ENCODE measurements at regions not wholly inside any gene's neighbourhood (a gene's known extent, or its start where the extent isn't known, plus 50 kb on each side); places are given as distances from the start of the nearest gene placed in this dataset.

DNA sequence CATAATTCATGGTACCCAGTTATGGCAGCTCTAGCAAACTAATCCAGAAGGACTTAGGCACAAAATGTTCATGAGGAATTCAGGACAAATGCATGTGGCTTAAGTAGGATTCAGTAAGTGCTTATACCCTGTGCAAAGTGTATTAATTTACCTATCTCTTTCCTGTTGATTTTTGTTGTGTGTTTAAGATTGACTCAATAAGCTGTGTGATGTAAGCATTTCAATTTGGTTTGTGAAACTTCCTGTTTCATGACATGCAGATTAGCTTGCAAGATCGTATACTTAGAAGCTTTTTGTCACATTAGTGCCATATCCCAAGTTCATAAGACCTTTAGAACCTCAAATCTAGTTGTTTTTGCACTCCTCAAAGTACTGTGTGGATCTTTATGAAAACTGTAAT, 416.7 kb downstream of the ARL4A start:
- TF ChIP-seq ZC3H10 (CRISPR knock-in tag; IDR thresholded peaks at IDR 0.05) (no peak), GLIS3 (CRISPR knock-in tag; IDR thresholded peaks at IDR 0.05) (no peak), TOX (CRISPR knock-in tag; IDR thresholded peaks at IDR 0.05; ENCODE audit: borderline replicate concordance) (no peak), ZFP3 (CRISPR knock-in tag; IDR thresholded peaks at IDR 0.05) (no peak), ZNF8 (CRISPR knock-in tag; IDR thresholded peaks at IDR 0.05) (no peak), TCF4 (CRISPR knock-in tag; IDR thresholded peaks at IDR 0.05; ENCODE audit: borderline replicate concordance) (no peak), ZFP30 (CRISPR knock-in tag; IDR thresholded peaks at IDR 0.05) (no peak), ISL1 (CRISPR knock-in tag; IDR thresholded peaks at IDR 0.05) (no peak), ZNF565 (CRISPR knock-in tag; conservative IDR thresholded peaks at IDR 0.05; ENCODE audit: low read depth) (no peak)
- TF ChIP-seq, protein P1, sequence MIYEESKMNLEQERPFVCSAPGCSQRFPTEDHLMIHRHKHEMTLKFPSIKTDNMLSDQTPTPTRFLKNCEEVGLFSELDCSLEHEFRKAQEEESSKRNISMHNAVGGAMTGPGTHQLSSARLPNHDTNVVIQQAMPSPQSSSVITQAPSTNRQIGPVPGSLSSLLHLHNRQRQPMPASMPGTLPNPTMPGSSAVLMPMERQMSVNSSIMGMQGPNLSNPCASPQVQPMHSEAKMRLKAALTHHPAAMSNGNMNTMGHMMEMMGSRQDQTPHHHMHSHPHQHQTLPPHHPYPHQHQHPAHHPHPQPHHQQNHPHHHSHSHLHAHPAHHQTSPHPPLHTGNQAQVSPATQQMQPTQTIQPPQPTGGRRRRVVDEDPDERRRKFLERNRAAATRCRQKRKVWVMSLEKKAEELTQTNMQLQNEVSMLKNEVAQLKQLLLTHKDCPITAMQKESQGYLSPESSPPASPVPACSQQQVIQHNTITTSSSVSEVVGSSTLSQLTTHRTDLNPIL (CRISPR knock-in tag; IDR thresholded peaks at IDR 0.05; ENCODE audit: low read depth): no peak
- TF ChIP-seq, protein P2, sequence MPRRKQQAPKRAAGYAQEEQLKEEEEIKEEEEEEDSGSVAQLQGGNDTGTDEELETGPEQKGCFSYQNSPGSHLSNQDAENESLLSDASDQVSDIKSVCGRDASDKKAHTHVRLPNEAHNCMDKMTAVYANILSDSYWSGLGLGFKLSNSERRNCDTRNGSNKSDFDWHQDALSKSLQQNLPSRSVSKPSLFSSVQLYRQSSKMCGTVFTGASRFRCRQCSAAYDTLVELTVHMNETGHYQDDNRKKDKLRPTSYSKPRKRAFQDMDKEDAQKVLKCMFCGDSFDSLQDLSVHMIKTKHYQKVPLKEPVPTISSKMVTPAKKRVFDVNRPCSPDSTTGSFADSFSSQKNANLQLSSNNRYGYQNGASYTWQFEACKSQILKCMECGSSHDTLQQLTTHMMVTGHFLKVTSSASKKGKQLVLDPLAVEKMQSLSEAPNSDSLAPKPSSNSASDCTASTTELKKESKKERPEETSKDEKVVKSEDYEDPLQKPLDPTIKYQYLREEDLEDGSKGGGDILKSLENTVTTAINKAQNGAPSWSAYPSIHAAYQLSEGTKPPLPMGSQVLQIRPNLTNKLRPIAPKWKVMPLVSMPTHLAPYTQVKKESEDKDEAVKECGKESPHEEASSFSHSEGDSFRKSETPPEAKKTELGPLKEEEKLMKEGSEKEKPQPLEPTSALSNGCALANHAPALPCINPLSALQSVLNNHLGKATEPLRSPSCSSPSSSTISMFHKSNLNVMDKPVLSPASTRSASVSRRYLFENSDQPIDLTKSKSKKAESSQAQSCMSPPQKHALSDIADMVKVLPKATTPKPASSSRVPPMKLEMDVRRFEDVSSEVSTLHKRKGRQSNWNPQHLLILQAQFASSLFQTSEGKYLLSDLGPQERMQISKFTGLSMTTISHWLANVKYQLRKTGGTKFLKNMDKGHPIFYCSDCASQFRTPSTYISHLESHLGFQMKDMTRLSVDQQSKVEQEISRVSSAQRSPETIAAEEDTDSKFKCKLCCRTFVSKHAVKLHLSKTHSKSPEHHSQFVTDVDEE (CRISPR knock-in tag; IDR thresholded peaks at IDR 0.05): no peak
- TF ChIP-seq, protein P3, sequence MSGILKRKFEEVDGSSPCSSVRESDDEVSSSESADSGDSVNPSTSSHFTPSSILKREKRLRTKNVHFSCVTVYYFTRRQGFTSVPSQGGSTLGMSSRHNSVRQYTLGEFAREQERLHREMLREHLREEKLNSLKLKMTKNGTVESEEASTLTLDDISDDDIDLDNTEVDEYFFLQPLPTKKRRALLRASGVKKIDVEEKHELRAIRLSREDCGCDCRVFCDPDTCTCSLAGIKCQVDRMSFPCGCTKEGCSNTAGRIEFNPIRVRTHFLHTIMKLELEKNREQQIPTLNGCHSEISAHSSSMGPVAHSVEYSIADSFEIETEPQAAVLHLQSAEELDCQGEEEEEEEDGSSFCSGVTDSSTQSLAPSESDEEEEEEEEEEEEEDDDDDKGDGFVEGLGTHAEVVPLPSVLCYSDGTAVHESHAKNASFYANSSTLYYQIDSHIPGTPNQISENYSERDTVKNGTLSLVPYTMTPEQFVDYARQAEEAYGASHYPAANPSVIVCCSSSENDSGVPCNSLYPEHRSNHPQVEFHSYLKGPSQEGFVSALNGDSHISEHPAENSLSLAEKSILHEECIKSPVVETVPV (CRISPR knock-in tag; IDR thresholded peaks at IDR 0.05): no peak
- ATAC-seq: no peak

DNA sequence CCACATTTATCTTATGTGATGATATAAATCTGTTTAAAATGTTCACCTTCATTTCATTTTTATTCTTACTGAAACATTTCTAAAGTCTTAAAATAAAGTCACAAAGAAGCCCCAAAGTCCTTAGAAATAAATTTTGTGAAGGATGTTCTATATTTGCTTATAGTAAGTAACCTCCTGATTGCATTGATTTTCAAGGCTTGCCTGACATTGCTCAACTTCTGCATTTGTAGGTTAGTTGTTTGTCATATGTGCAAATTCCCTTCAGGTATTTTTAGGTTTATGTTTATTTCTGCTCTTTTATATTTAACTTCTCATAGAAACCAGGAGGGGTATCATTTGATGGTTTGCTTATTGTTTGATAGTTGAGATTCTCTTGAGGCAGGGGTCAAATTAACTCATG, 417.8 kb downstream of the ARL4A start:
- ATAC-seq: no peak

DNA sequence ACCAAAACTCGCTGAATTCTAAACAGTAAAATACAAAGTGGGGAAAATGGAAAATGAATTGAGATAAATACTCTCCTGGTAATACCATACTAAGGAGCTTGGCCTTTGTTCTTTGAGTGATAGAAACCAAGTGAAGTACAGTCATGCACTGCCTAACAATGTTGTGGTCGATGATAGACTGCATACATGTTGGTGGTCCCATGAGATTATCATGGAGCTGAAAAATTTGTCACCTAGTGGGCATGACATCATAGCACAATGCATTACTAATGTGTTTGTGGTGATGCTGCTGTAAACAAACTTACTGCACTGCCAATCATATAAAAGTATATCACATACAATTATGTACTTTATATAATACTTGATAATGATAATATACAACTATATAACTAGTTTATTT, 419.1 kb downstream of the ARL4A start:
- no peak for TF ChIP-seq PPARA (CRISPR knock-in tag; IDR thresholded peaks at IDR 0.05; ENCODE audit: borderline replicate concordance)
- no peak for TF ChIP-seq ESRRG (CRISPR knock-in tag; IDR thresholded peaks at IDR 0.05)
- TF ChIP-seq GLIS3 (CRISPR knock-in tag; IDR thresholded peaks at IDR 0.05): no peak
- TF ChIP-seq SNAI2 (CRISPR knock-in tag; IDR thresholded peaks at IDR 0.05): no peak
- no peak for TF ChIP-seq RARB (CRISPR knock-in tag; IDR thresholded peaks at IDR 0.05)
- no peak for TF ChIP-seq CSDC2 (CRISPR knock-in tag; IDR thresholded peaks at IDR 0.05)

More for the DNA sequence above, 417.8 kb downstream of the ARL4A start:
- TF ChIP-seq ESRRG (CRISPR knock-in tag; IDR thresholded peaks at IDR 0.05) (no peak), ARNTL (CRISPR knock-in tag; IDR thresholded peaks at IDR 0.05; ENCODE audit: borderline replicate concordance, low read depth) (no peak), BACH2 (CRISPR knock-in tag; IDR thresholded peaks at IDR 0.05; ENCODE audit: borderline replicate concordance) (no peak), OSR1 (CRISPR knock-in tag; IDR thresholded peaks at IDR 0.05) (no peak)
- TF ChIP-seq, protein P1 (CRISPR knock-in tag; IDR thresholded peaks at IDR 0.05; ENCODE audit: low read depth): no peak
- TF ChIP-seq, protein P4, sequence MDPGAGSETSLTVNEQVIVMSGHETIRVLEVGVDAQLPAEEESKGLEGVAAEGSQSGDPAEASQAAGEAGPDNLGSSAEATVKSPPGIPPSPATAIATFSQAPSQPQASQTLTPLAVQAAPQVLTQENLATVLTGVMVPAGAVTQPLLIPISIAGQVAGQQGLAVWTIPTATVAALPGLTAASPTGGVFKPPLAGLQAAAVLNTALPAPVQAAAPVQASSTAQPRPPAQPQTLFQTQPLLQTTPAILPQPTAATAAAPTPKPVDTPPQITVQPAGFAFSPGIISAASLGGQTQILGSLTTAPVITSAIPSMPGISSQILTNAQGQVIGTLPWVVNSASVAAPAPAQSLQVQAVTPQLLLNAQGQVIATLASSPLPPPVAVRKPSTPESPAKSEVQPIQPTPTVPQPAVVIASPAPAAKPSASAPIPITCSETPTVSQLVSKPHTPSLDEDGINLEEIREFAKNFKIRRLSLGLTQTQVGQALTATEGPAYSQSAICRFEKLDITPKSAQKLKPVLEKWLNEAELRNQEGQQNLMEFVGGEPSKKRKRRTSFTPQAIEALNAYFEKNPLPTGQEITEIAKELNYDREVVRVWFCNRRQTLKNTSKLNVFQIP (CRISPR knock-in tag; IDR thresholded peaks at IDR 0.05; ENCODE audit: borderline replicate concordance, low read depth): no peak

DNA sequence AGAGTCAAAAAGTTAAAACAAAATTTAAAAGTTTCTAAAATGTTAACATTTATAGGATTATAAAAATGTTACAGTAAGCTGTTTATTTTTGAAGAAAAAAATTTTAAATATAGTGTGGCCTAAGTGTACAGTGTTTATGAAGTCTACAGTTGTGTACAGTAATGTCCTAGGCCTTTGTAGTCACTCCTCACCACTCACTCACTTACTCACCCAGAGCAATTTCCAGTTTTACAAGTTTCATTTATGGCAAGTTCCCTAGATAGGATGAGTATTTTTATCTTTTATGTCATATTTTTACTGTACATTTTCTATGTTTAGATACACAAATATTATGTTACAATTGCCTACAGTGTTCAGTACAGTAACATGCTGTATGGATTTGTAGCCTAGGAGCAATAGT, 419.9 kb downstream of the ARL4A start:
- no peak for ATAC-seq
- no peak for TF ChIP-seq ESRRG (CRISPR knock-in tag; IDR thresholded peaks at IDR 0.05)
- no peak for TF ChIP-seq RARB (CRISPR knock-in tag; IDR thresholded peaks at IDR 0.05)
- no peak for TF ChIP-seq ZNF565 (CRISPR knock-in tag; conservative IDR thresholded peaks at IDR 0.05; ENCODE audit: low read depth)
- no peak for TF ChIP-seq ZC3H10 (CRISPR knock-in tag; IDR thresholded peaks at IDR 0.05)
- TF ChIP-seq, protein P5, sequence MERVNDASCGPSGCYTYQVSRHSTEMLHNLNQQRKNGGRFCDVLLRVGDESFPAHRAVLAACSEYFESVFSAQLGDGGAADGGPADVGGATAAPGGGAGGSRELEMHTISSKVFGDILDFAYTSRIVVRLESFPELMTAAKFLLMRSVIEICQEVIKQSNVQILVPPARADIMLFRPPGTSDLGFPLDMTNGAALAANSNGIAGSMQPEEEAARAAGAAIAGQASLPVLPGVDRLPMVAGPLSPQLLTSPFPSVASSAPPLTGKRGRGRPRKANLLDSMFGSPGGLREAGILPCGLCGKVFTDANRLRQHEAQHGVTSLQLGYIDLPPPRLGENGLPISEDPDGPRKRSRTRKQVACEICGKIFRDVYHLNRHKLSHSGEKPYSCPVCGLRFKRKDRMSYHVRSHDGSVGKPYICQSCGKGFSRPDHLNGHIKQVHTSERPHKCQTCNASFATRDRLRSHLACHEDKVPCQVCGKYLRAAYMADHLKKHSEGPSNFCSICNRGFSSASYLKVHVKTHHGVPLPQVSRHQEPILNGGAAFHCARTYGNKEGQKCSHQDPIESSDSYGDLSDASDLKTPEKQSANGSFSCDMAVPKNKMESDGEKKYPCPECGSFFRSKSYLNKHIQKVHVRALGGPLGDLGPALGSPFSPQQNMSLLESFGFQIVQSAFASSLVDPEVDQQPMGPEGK (CRISPR knock-in tag; IDR thresholded peaks at IDR 0.05; ENCODE audit: borderline replicate concordance): no peak
- TF ChIP-seq, protein P3 (CRISPR knock-in tag; IDR thresholded peaks at IDR 0.05): no peak
- TF ChIP-seq BACH2 (CRISPR knock-in tag; IDR thresholded peaks at IDR 0.05; ENCODE audit: borderline replicate concordance): no peak
- TF ChIP-seq TCF4 (CRISPR knock-in tag; IDR thresholded peaks at IDR 0.05; ENCODE audit: borderline replicate concordance): no peak
- no peak for TF ChIP-seq ZNF70 (CRISPR knock-in tag; IDR thresholded peaks at IDR 0.05)
- TF ChIP-seq GLIS3 (CRISPR knock-in tag; IDR thresholded peaks at IDR 0.05): no peak
- TF ChIP-seq CSDC2 (CRISPR knock-in tag; IDR thresholded peaks at IDR 0.05): no peak
- TF ChIP-seq, protein P1 (CRISPR knock-in tag; IDR thresholded peaks at IDR 0.05; ENCODE audit: low read depth): no peak
- no peak for TF ChIP-seq TOX (CRISPR knock-in tag; IDR thresholded peaks at IDR 0.05; ENCODE audit: borderline replicate concordance)

More for the DNA sequence above, 419.1 kb downstream of the ARL4A start:
- ATAC-seq: no peak

Measured in SK-N-SH treated with all-trans-retinoic acid at 6 μM for 48 hours (cell line).